ENCODE measurements at regions not wholly inside any gene's neighbourhood (a gene's known extent, or its start where the extent isn't known, plus 50 kb on each side); places are given as distances from the start of the nearest gene placed in this dataset.

- TF ChIP-seq CHD7 (IDR thresholded peaks at IDR 0.05; ENCODE audit: insufficient replicate concordance, low read length) (no peak), CBX8 (IDR thresholded peaks at IDR 0.05; ENCODE audit: borderline replicate concordance, low read depth, low read length) (no peak), SIRT6 (IDR thresholded peaks at IDR 0.05; ENCODE audit: low read length) (no peak), SIN3A (conservative IDR thresholded peaks at IDR 0.05 in 1 of 2, IDR thresholded peaks at IDR 0.05 in 1 of 2; ENCODE audit: low read depth in 1 of 2, low read length in 2 of 2) (no peak), CTCF (IDR thresholded peaks at IDR 0.05; ENCODE audit: control extremely low read depth in 1 of 3, insufficient read depth in 1 of 3, low read depth in 1 of 3, low read length in 3 of 3) (no peak), KDM5A (IDR thresholded peaks at IDR 0.05; ENCODE audit: low read length) (no peak), RFX5 (IDR thresholded peaks at IDR 0.05; ENCODE audit: borderline replicate concordance, low read depth, low read length) (no peak)
These were observed 133.2 kb upstream of the RCN1 start (continued) for GRCh38 chr11:31957674-31958073.

Measured in H1 (cell line).